Neural progenitor cell (in vitro differentiated cells): ENCODE measurements at regions not wholly inside any gene's neighbourhood (a gene's known extent, or its start where the extent isn't known, plus 50 kb on each side); places are given as distances from the start of the nearest gene placed in this dataset.

ENCODE experiments used
- DNase-seq: peaks from one replicate; pipeline ENCODE4 v3.0.0-alpha.2; 2016; ENCODE audit warnings: low spot score
- H2AFZ ChIP-seq: fragments of 200-600 bp; sonication (generic); replicated peaks from 2 replicates; pipeline ENCODE4 v1.6.1; 2016; ENCODE audit warnings: antibody characterized with exemption
- H3F3A ChIP-seq: fragments of 200-600 bp; sonication (generic); 2 replicates; pipeline ENCODE4 v1.6.1; 2016; ENCODE audit warnings: antibody characterized with exemption, low read depth
- H3K27ac ChIP-seq: fragments of 200-600 bp; sonication (generic); 2 replicates; pipeline ENCODE4 v1.5.1; 2016; ENCODE audit warnings: mild to moderate bottlenecking
- H3K27me3 ChIP-seq: fragments of 200-600 bp; sonication (generic); 2 replicates; pipeline ENCODE4 v1.6.1; 2016; ENCODE audit warnings: mild to moderate bottlenecking, moderate library complexity
- H3K36me3 ChIP-seq: fragments of 200-600 bp; sonication (generic); 2 replicates; pipeline ENCODE4 v1.5.1; 2016
- H3K4me1 ChIP-seq: fragments of 200-600 bp; sonication (generic); 2 replicates; pipeline ENCODE4 v1.6.1; 2016; ENCODE audit warnings: mixed run types
- H3K4me2 ChIP-seq: fragments of 200-600 bp; sonication (generic); 2 replicates; pipeline ENCODE4 v1.6.1; 2016
- H3K4me3 ChIP-seq: fragments of 200-600 bp; sonication (generic); 2 replicates; pipeline ENCODE4 v1.5.1; 2016
- H3K79me2 ChIP-seq: fragments of 200-600 bp; sonication (generic); 2 replicates; pipeline ENCODE4 v1.6.1; 2016; ENCODE audit warnings: low read depth
- H3K9ac ChIP-seq: fragments of 200-600 bp; sonication (generic); 2 replicates; pipeline ENCODE4 v1.6.1; 2016
- H3K9me3 ChIP-seq: fragments of 200-600 bp; sonication (generic); 2 replicates; pipeline ENCODE4 v1.5.1; 2016; ENCODE audit warnings: low read depth
- H4K20me1 ChIP-seq: fragments of 200-600 bp; sonication (generic); 2 replicates; pipeline ENCODE4 v1.6.1; 2016; ENCODE audit warnings: low read depth
- H3K27ac Mint-ChIP-seq: 3 replicates; pipeline ENCODE4 v1.8.0; 2021; ENCODE audit warnings: mixed read lengths
- H3K27me3 Mint-ChIP-seq: 2 replicates; pipeline ENCODE4 v1.8.0; 2022; ENCODE audit warnings: low read depth, mild to moderate bottlenecking, inconsistent platforms, moderate library complexity, mixed read lengths; ENCODE audit not compliant: insufficient read depth
- H3K36me3 Mint-ChIP-seq: 3 replicates; pipeline ENCODE4 v1.8.0; 2021; ENCODE audit warnings: mixed read lengths
- H3K4me1 Mint-ChIP-seq: 3 replicates; pipeline ENCODE4 v1.8.0; 2021; ENCODE audit warnings: mixed read lengths
- H3K4me3 Mint-ChIP-seq: 3 replicates; pipeline ENCODE4 v1.8.0; 2021; ENCODE audit warnings: mild to moderate bottlenecking, moderate library complexity, mixed read lengths
- H3K9me3 Mint-ChIP-seq: 3 replicates; pipeline ENCODE4 v1.8.0; 2020; ENCODE audit warnings: mixed read lengths
- EZH2 ChIP-seq: fragments of 200-600 bp; sonication (generic); IDR thresholded peaks from 2 replicates; pipeline ENCODE4 v1.6.1; 2017; ENCODE audit warnings: antibody characterized with exemption, mild to moderate bottlenecking, moderate library complexity
- EZH2phosphoT487 ChIP-seq: fragments of 200-600 bp; sonication (generic); IDR thresholded peaks from 2 replicates; pipeline ENCODE4 v1.6.1; 2017; ENCODE audit warnings: antibody characterized with exemption
- TF ChIP-seq, protein P1 (sequence below): fragments of 200-600 bp; sonication (generic); IDR thresholded peaks from 2 replicates; pipeline ENCODE4 v1.5.1; 2017; ENCODE audit warnings: antibody characterized with exemption, mild to moderate bottlenecking

DNA sequence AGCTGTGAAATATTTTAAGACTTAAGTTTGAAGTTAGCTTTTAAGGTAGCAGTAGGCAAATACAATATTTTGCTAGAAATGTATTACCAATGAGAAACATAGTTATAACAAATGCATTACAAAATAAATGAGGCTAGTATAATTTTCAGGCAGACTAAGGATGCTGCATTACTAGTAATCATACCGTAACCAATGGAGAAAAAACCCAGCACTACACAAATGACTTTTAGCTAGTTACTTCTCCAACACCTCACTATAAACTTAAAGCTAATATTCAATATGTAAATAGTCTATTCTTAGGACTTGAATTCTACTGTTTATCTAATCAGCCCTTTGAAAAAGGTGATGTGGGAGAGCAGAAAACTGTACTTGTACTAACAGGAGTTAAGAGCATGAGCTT lies 285.3 kb upstream of the KLF14 start:
- H3K9me3 ChIP-seq = no peaks in the 10 kb centered on the region
- no peaks in the 10 kb centered on the region for H3K4me1 ChIP-seq
- no peaks in the 10 kb centered on the region for H3K79me2 ChIP-seq
- Mint-ChIP-seq H3K36me3 (no peaks in the 10 kb centered on the region), H3K9me3 (no peaks in the 10 kb centered on the region), H3K27ac (no peak overlapping the region), H3K4me1 (peaks cover 15% of the 10 kb centered on the region), H3K4me3 (no peak overlapping the region), H3K27me3 (peaks cover 8% of the 10 kb centered on the region)
- no peaks in the 10 kb centered on the region for H3K36me3 ChIP-seq
- no peak overlapping the region for H3K27ac ChIP-seq
- H4K20me1 ChIP-seq = no peaks in the 10 kb centered on the region
- DNase-seq = no peak
- no peak overlapping the region for H3K9ac ChIP-seq
- H2AFZ ChIP-seq = no peak overlapping the region
- H3K4me3 ChIP-seq = no peak overlapping the region
- no peaks in the 10 kb centered on the region for H3F3A ChIP-seq
- no peak overlapping the region for H3K4me2 ChIP-seq
- TF ChIP-seq EZH2 = no peak
- TF ChIP-seq, protein P1, sequence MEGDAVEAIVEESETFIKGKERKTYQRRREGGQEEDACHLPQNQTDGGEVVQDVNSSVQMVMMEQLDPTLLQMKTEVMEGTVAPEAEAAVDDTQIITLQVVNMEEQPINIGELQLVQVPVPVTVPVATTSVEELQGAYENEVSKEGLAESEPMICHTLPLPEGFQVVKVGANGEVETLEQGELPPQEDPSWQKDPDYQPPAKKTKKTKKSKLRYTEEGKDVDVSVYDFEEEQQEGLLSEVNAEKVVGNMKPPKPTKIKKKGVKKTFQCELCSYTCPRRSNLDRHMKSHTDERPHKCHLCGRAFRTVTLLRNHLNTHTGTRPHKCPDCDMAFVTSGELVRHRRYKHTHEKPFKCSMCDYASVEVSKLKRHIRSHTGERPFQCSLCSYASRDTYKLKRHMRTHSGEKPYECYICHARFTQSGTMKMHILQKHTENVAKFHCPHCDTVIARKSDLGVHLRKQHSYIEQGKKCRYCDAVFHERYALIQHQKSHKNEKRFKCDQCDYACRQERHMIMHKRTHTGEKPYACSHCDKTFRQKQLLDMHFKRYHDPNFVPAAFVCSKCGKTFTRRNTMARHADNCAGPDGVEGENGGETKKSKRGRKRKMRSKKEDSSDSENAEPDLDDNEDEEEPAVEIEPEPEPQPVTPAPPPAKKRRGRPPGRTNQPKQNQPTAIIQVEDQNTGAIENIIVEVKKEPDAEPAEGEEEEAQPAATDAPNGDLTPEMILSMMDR = no peak
- TF ChIP-seq EZH2phosphoT487 = no peak
- no peaks in the 10 kb centered on the region for H3K27me3 ChIP-seq

DNA sequence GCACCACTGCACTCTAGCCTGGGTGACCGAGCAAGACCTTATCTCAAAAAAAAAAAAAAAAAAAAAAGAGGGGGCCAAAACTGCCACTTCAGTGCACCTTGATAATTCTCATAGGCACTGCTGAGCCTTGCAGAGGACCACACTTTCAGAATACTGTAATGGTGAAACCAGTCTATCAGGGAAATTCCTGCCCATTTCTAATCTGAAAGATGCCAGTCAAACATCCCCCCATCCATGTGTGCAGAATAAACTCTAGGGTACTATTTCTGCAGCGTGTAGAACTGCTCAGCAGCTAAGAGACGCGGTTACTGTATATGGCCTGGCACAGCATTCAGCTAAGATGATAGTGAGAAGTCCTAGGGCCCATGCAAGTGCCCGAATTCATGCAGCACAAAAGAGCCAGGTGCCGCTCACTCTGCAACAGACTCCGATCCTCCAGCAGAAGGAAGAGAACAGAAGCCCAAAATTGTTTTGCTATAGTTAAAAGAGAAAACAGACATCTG lies 286.8 kb upstream of the KLF14 start:
- H3K79me2 ChIP-seq = no peaks in the 10 kb centered on the region
- H3K27ac ChIP-seq = no peak overlapping the region
- no peaks in the 10 kb centered on the region for H3K9me3 ChIP-seq
- no peak overlapping the region for H2AFZ ChIP-seq
- no peaks in the 10 kb centered on the region for H3K36me3 ChIP-seq
- H3K27me3 ChIP-seq = no peaks in the 10 kb centered on the region
- Mint-ChIP-seq H3K36me3 (no peaks in the 10 kb centered on the region), H3K4me3 (no peak overlapping the region), H3K9me3 (no peaks in the 10 kb centered on the region), H3K27me3 (peaks cover 6% of the 10 kb centered on the region), H3K27ac (no peak overlapping the region), H3K4me1 (peaks cover 12% of the 10 kb centered on the region)
- H4K20me1 ChIP-seq = no peaks in the 10 kb centered on the region
- TF ChIP-seq EZH2 (no peak), EZH2phosphoT487 (no peak)
- TF ChIP-seq, protein P1 = no peak
- H3K4me1 ChIP-seq = no peaks in the 10 kb centered on the region
- no peak overlapping the region for H3K4me2 ChIP-seq
- no peaks in the 10 kb centered on the region for H3F3A ChIP-seq
- H3K9ac ChIP-seq = no peak overlapping the region
- H3K4me3 ChIP-seq = no peak overlapping the region
- DNase-seq = no peak

DNA sequence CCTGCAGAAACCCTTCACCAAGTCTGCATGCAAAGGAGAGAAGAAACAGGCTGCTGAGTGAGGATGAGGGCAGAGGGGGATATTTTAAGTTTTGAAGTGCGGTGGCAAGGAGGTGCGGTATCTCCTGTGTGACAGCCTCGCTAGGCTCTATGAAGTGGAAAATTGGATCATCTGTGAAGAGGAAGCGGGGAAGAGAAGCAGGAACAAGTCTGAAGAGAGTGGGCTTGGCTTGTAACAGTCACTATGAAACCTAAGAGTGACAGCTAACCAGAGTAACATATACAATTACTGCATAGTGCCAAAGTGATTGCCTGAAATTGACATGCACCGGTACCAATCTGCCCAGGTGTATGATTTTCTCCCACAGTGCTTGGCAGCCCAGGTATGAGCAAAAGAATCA lies 287.5 kb upstream of the KLF14 start:
- H3F3A ChIP-seq = no peaks in the 10 kb centered on the region
- no peaks in the 10 kb centered on the region for H3K27me3 ChIP-seq
- H3K4me3 Mint-ChIP-seq = no peak overlapping the region
- no peaks in the 10 kb centered on the region for H3K36me3 ChIP-seq
- H3K36me3 Mint-ChIP-seq = no peaks in the 10 kb centered on the region
- H3K27me3 Mint-ChIP-seq = peaks cover 6% of the 10 kb centered on the region
- H4K20me1 ChIP-seq = no peaks in the 10 kb centered on the region
- peaks cover 12% of the 10 kb centered on the region for H3K4me1 Mint-ChIP-seq
- H2AFZ ChIP-seq = no peak overlapping the region
- DNase-seq = no peak
- no peaks in the 10 kb centered on the region for H3K79me2 ChIP-seq
- no peak overlapping the region for H3K27ac Mint-ChIP-seq
- TF ChIP-seq EZH2 (no peak), EZH2phosphoT487 (no peak)
- TF ChIP-seq, protein P1 = no peak
- H3K9me3 ChIP-seq = no peaks in the 10 kb centered on the region
- H3K9ac ChIP-seq = no peak overlapping the region
- no peaks in the 10 kb centered on the region for H3K9me3 Mint-ChIP-seq
- no peak overlapping the region for H3K4me3 ChIP-seq
- no peaks in the 10 kb centered on the region for H3K4me1 ChIP-seq
- H3K4me2 ChIP-seq = no peak overlapping the region
- no peak overlapping the region for H3K27ac ChIP-seq
